OCI-LY7 (cell line): ENCODE measurements at regions not wholly inside any gene's neighbourhood (a gene's known extent, or its start where the extent isn't known, plus 50 kb on each side); places are given as distances from the start of the nearest gene placed in this dataset.

ENCODE experiments used
- BruUV-seq: library from RNA; stranded (reverse); fragments of 400-500 nt; replicated peaks from 2 replicates; lab custom pipeline; 2021; lab: Mats Ljungman, UMichigan
- CTCF ChIA-PET: fragments of 300-600 bp; sonication (Branson Sonifier 250); formaldehyde crosslinking; loops from one replicate; lab custom pipeline; 2022; ENCODE audit warnings: antibody characterized with exemption; ENCODE audit not compliant: unreplicated experiment; lab: Charles Lee
- POLR2A ChIA-PET: fragments of 300-600 bp; sonication (Branson Sonifier 250); formaldehyde crosslinking; loops from one replicate; lab custom pipeline; 2022; ENCODE audit warnings: antibody characterized with exemption; lab: Charles Lee
- DNase-seq: peaks from one replicate; pipeline ENCODE4 v3.0.0-alpha.2; 2015; ENCODE audit warnings: low spot score
- H2AFZ ChIP-seq: fragments of 200-600 bp; sonication (generic), shearing (Covaris generic); 2 replicates; pipeline ENCODE4 v1.6.1; 2014; ENCODE audit warnings: mild to moderate bottlenecking, antibody characterized with exemption, low read length, moderate library complexity
- H3K27ac ChIP-seq: fragments of 200-600 bp; sonication (generic); 2 replicates; pipeline ENCODE4 v1.5.1; 2014; ENCODE audit warnings: mixed run types, low read depth, mild to moderate bottlenecking, moderate library complexity, low read length, inconsistent platforms; ENCODE audit not compliant: poor library complexity, severe bottlenecking
- H3K36me3 ChIP-seq: fragments of 200-600 bp; sonication (generic); 2 replicates; pipeline ENCODE4 v1.6.1; 2014; ENCODE audit warnings: mild to moderate bottlenecking, antibody characterized with exemption, low read length, moderate library complexity, mixed read lengths; ENCODE audit not compliant: insufficient read depth
- H3K4me1 ChIP-seq: fragments of 200-600 bp; sonication (generic); 2 replicates; pipeline ENCODE4 v1.5.1; 2014; ENCODE audit warnings: mild to moderate bottlenecking, low read length; ENCODE audit not compliant: insufficient read depth, poor library complexity, severe bottlenecking
- H3K4me2 ChIP-seq: fragments of 200-600 bp; sonication (generic); 2 replicates; pipeline ENCODE4 v1.6.1; 2014; ENCODE audit warnings: mild to moderate bottlenecking, low read length
- H3K4me3 ChIP-seq: fragments of 200-600 bp; sonication (generic); 2 replicates; pipeline ENCODE4 v1.5.1; 2014; ENCODE audit warnings: mild to moderate bottlenecking, low read depth, low read length; ENCODE audit not compliant: poor library complexity, severe bottlenecking
- H3K79me2 ChIP-seq: fragments of 200-600 bp; sonication (generic); 2 replicates; pipeline ENCODE4 v1.6.1; 2016; ENCODE audit warnings: low read depth, mild to moderate bottlenecking, low read length, moderate library complexity, mixed read lengths; ENCODE audit not compliant: insufficient read depth
- H3K9me2 ChIP-seq: fragments of 200-600 bp; sonication (generic); 2 replicates; pipeline ENCODE4 v1.6.1; 2016; ENCODE audit warnings: mild to moderate bottlenecking, low read length, mixed read lengths; ENCODE audit not compliant: insufficient read depth
- H3K9me3 ChIP-seq: fragments of 200-600 bp; sonication (generic); 2 replicates; pipeline ENCODE4 v1.6.1; 2014; ENCODE audit warnings: mild to moderate bottlenecking, mixed run types, low read length, mixed read lengths
- H4K20me1 ChIP-seq: fragments of 200-600 bp; sonication (generic); 2 replicates; pipeline ENCODE4 v1.6.1; 2014; ENCODE audit warnings: mild to moderate bottlenecking, antibody characterized with exemption, low read length, moderate library complexity, mixed read lengths; ENCODE audit not compliant: insufficient read depth
- EZH2phosphoT487 ChIP-seq: fragments of 200-600 bp; sonication (generic); IDR thresholded peaks from 2 replicates; pipeline ENCODE4 v1.6.1; 2018; ENCODE audit warnings: low read depth, borderline replicate concordance, mild to moderate bottlenecking, mixed run types, antibody characterized with exemption, low read length, moderate library complexity, mixed read lengths
- intact Hi-C: fragments of 100-400 bp; cut with micrococcal nuclease; formaldehyde crosslinking; loops from one replicate; pipeline ENCODE4 v1.10.0; 2022; ENCODE audit not compliant: unreplicated experiment
- TF ChIP-seq, protein P1 (sequence below): fragments of 200-600 bp; sonication (generic); conservative IDR thresholded peaks from 2 replicates; pipeline ENCODE4 v1.5.1; 2014; ENCODE audit warnings: mild to moderate bottlenecking, antibody characterized with exemption, low read length, moderate library complexity, mixed read lengths

DNA sequence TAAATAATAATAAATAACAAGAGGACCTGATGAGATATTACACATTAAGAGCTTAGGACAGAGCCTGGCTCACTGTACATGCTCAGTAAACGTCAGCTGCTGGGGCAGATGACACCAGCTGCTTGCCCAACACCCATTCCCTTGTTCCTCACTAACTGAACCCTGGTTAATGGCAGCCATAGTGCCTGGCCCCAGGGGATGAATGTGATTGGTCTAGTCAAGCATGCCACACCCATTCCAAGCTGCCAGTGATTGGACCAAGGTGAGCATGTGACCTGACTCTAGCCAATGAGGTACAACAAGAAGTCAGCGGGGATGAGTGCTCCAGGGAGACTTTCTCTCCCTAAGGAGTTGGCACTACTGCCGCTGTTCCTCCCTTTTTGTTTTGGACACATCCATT is 85.1 kb upstream of the PTPN1 start:
- TF ChIP-seq EZH2phosphoT487: no peak
- TF ChIP-seq, protein P1, sequence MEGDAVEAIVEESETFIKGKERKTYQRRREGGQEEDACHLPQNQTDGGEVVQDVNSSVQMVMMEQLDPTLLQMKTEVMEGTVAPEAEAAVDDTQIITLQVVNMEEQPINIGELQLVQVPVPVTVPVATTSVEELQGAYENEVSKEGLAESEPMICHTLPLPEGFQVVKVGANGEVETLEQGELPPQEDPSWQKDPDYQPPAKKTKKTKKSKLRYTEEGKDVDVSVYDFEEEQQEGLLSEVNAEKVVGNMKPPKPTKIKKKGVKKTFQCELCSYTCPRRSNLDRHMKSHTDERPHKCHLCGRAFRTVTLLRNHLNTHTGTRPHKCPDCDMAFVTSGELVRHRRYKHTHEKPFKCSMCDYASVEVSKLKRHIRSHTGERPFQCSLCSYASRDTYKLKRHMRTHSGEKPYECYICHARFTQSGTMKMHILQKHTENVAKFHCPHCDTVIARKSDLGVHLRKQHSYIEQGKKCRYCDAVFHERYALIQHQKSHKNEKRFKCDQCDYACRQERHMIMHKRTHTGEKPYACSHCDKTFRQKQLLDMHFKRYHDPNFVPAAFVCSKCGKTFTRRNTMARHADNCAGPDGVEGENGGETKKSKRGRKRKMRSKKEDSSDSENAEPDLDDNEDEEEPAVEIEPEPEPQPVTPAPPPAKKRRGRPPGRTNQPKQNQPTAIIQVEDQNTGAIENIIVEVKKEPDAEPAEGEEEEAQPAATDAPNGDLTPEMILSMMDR: no peak
- CTCF ChIA-PET: no interaction called here

GRCh38 chr20:50426866-50427718 is 83.1 kb upstream of the PTPN1 start:
- H3K27ac ChIP-seq: no peak overlapping the region
- no peaks in the 10 kb centered on the region for H3K36me3 ChIP-seq
- CTCF ChIA-PET: no interaction called here
- POLR2A ChIA-PET: no interaction called here
- H4K20me1 ChIP-seq: no peaks in the 10 kb centered on the region
- no peak for DNase-seq
- intact Hi-C loops: no loop called here
- no peaks in the 10 kb centered on the region for H3K9me2 ChIP-seq
- no peak overlapping the region for H3K4me2 ChIP-seq
- H3K4me3 ChIP-seq: no peak overlapping the region
- BruUV-seq: no TSS peak
- no peaks in the 10 kb centered on the region for H3K79me2 ChIP-seq
- no peak overlapping the region for H2AFZ ChIP-seq
- no peak for TF ChIP-seq EZH2phosphoT487
- TF ChIP-seq, protein P1: no peak
- no peaks in the 10 kb centered on the region for H3K9me3 ChIP-seq
- peaks cover 3% of the 10 kb centered on the region for H3K4me1 ChIP-seq

More for the DNA sequence above, 85.1 kb upstream of the PTPN1 start:
- Histone ChIP-seq H3K4me1 (peaks cover 3% of the 10 kb centered on the region), H4K20me1 (no peaks in the 10 kb centered on the region), H3K9me3 (0 out of 2 replicates have a peak, but pooled peaks cover 4% of the 10 kb centered on the region), H3K4me2 (no peak overlapping the region), H3K36me3 (no peaks in the 10 kb centered on the region), H3K79me2 (no peaks in the 10 kb centered on the region), H3K4me3 (no peak overlapping the region), H2AFZ (peak overlapping the region; percentile 41; the same call in 1 of the 2 replicates), H3K9me2 (no peaks in the 10 kb centered on the region), H3K27ac (no peak overlapping the region)
- DNase-seq: peak; percentile 16
- intact Hi-C loops: no loop called here
- BruUV-seq: no TSS peak
- POLR2A ChIA-PET: interaction anchor here (0.6 to 1.3 kb wide), 3 partner anchors 10 to 160 kb away, joined by 3 read pairs; no protein-coding TSS in a partner anchor

DNA sequence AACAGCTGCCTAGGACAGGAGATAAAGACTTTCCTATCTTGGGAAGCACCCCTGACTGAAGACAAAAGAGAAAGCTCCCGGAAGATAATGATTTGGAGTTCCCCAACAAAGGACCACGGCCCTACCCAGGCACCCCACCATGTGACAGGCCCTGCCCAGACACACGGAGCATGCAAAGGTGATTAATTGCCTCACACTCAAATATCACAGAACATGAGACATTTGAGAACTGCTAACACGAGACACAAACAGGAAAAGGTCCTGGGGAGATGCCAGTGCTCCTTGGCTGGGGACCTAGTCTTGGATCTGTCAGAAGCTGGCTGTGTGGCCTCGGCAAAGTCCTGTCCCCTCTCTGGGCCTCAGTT is 82.5 kb upstream of the PTPN1 start:
- intact Hi-C loops: no loop called here
- no peaks in the 10 kb centered on the region for H4K20me1 ChIP-seq
- H3K36me3 ChIP-seq: no peaks in the 10 kb centered on the region
- no peak overlapping the region for H3K27ac ChIP-seq
- H3K79me2 ChIP-seq: no peaks in the 10 kb centered on the region
- ChIA-PET CTCF (no interaction called here), POLR2A (no interaction called here)
- no peak overlapping the region for H2AFZ ChIP-seq
- no TSS peak for BruUV-seq
- no peaks in the 10 kb centered on the region for H3K9me3 ChIP-seq
- no peak for DNase-seq
- no peak overlapping the region for H3K4me3 ChIP-seq
- H3K4me2 ChIP-seq: no peak overlapping the region
- no peaks in the 10 kb centered on the region for H3K9me2 ChIP-seq
- TF ChIP-seq, protein P1: no peak
- TF ChIP-seq EZH2phosphoT487: no peak
- H3K4me1 ChIP-seq: peaks cover 3% of the 10 kb centered on the region
